ENCODE measurements at regions not wholly inside any gene's neighbourhood (a gene's known extent, or its start where the extent isn't known, plus 50 kb on each side); places are given as distances from the start of the nearest gene placed in this dataset.

DNA sequence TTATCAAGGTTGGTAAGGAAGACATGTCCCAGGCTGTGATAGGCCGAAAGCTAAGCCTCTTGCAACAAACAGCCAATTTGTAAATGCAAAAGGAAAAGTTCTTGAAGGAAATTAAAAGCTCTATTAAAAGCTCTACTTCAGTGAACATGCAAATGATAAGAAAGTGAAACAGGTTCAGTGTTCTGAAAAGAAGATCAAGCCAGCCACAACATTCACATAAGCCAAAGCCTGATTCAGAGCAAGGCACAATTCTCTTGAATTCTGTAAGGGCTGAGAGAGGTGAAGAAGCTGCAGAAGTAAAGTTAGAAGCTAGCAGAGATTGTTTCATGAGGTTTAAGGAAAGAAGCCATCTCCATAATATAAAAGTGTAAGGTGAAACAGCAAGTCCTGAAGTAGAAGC lies 1259.5 kb upstream of the PIK3C3 start:
- no peak overlapping the region for H3K4me3 Mint-ChIP-seq
- H3K27me3 Mint-ChIP-seq (ENCODE audit: low read depth) = no peaks in the 10 kb centered on the region
- CTCF ChIA-PET = no interaction called here
- POLR2A ChIA-PET = no interaction called here
- H3K9me3 Mint-ChIP-seq (ENCODE audit: insufficient read depth) = peaks cover 11% of the 10 kb centered on the region
- H3K4me1 Mint-ChIP-seq (ENCODE audit: low read depth) = no peaks in the 10 kb centered on the region
- no peak for ATAC-seq
- H3K27ac Mint-ChIP-seq = no peak overlapping the region
- no peaks in the 10 kb centered on the region for H3K36me3 Mint-ChIP-seq (ENCODE audit: low read depth)
- no peak for DNase-seq

DNA sequence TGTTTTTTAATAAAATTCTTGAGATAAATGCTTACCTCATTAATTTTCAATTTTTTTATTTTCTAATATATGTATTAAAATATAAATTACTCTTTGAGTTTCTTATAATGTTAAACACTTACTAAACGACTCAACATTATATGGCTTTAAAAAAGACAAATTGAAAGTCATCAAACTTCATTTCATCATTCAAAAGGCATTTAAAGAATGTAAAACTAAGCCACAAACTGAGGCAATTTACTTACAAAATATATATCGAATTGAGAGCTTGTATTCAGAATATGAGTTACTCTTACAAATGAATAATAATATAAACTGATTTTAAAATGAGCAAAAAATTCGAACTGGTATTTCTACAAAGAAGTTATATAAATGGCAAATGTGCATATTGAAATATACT lies 1262.2 kb upstream of the PIK3C3 start:
- Mint-ChIP-seq H3K4me1 (ENCODE audit: low read depth) (no peaks in the 10 kb centered on the region), H3K4me3 (no peak overlapping the region), H3K27me3 (ENCODE audit: low read depth) (no peaks in the 10 kb centered on the region), H3K27ac (no peak overlapping the region), H3K36me3 (ENCODE audit: low read depth) (no peaks in the 10 kb centered on the region), H3K9me3 (ENCODE audit: insufficient read depth) (peaks cover 11% of the 10 kb centered on the region)
- no peak for DNase-seq
- no peak for ATAC-seq
- ChIA-PET CTCF (no interaction called here), POLR2A (no interaction called here)

DNA sequence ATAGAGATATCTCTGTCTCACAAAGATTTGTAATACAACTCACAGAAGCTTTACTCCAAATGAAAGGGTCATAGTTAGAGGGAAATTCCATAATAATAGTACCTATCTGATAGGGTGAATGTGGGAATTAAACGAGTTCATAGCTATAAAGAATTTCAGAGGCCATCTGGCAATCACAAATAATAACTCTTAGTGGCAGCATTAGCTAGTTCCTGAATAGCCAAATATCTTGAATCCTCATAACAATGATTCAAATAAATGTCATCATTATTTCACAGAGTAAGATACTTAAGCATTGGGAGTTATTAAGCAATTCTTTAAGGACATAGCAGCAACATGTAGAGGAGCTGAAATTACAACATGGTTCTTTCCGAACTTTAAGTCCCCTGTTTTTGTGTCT lies 1265.0 kb upstream of the PIK3C3 start:
- ATAC-seq (no peak), DNase-seq (no peak)
- Mint-ChIP-seq H3K4me3 (no peak overlapping the region), H3K36me3 (ENCODE audit: low read depth) (no peaks in the 10 kb centered on the region), H3K9me3 (ENCODE audit: insufficient read depth) (peaks cover 9% of the 10 kb centered on the region), H3K27ac (no peak overlapping the region), H3K27me3 (ENCODE audit: low read depth) (no peaks in the 10 kb centered on the region), H3K4me1 (ENCODE audit: low read depth) (no peaks in the 10 kb centered on the region)
- ChIA-PET POLR2A (no interaction called here), CTCF (no interaction called here)

GRCh38 chr18:40687399-40687798 lies 1267.6 kb upstream of the PIK3C3 start:
- no peak overlapping the region for H3K4me3 Mint-ChIP-seq
- ChIA-PET POLR2A (no interaction called here), CTCF (no interaction called here)
- no peak overlapping the region for H3K27ac Mint-ChIP-seq
- peaks cover 13% of the 10 kb centered on the region for H3K9me3 Mint-ChIP-seq (ENCODE audit: insufficient read depth)
- H3K4me1 Mint-ChIP-seq (ENCODE audit: low read depth) = no peaks in the 10 kb centered on the region
- no peaks in the 10 kb centered on the region for H3K27me3 Mint-ChIP-seq (ENCODE audit: low read depth)
- no peak for DNase-seq
- H3K36me3 Mint-ChIP-seq (ENCODE audit: low read depth) = no peaks in the 10 kb centered on the region
- no peak for ATAC-seq

- ChIA-PET POLR2A (no interaction called here), CTCF (no interaction called here)
- no peaks in the 10 kb centered on the region for H3K4me1 Mint-ChIP-seq (ENCODE audit: low read depth)
- ATAC-seq (no peak), DNase-seq (no peak)
- no peaks in the 10 kb centered on the region for H3K36me3 Mint-ChIP-seq (ENCODE audit: low read depth)
- no peak overlapping the region for H3K4me3 Mint-ChIP-seq
- H3K27me3 Mint-ChIP-seq (ENCODE audit: low read depth) = no peaks in the 10 kb centered on the region
- peaks cover 13% of the 10 kb centered on the region for H3K9me3 Mint-ChIP-seq (ENCODE audit: insufficient read depth)
- no peak overlapping the region for H3K27ac Mint-ChIP-seq
These were observed 1268.2 kb upstream of the PIK3C3 start for GRCh38 chr18:40686836-40687235.

- ChIA-PET CTCF (no interaction called here), POLR2A (no interaction called here)
- Mint-ChIP-seq H3K4me1 (ENCODE audit: low read depth) (no peaks in the 10 kb centered on the region), H3K4me3 (no peak overlapping the region), H3K27ac (no peak overlapping the region), H3K9me3 (ENCODE audit: insufficient read depth) (peaks cover 13% of the 10 kb centered on the region), H3K27me3 (ENCODE audit: low read depth) (no peaks in the 10 kb centered on the region), H3K36me3 (ENCODE audit: low read depth) (no peaks in the 10 kb centered on the region)
- ATAC-seq = no peak
- DNase-seq = no peak
These were observed 1269.8 kb upstream of the PIK3C3 start for GRCh38 chr18:40685219-40685618.

GRCh38 chr18:40678318-40678717 lies 1276.7 kb upstream of the PIK3C3 start:
- no peak for DNase-seq
- POLR2A ChIA-PET = no interaction called here
- H3K9me3 Mint-ChIP-seq (ENCODE audit: insufficient read depth) = no peaks in the 10 kb centered on the region

GRCh38 chr18:40676668-40677067 lies 1278.4 kb upstream of the PIK3C3 start:
- H3K9me3 Mint-ChIP-seq (ENCODE audit: insufficient read depth) = no peaks in the 10 kb centered on the region
- H3K27ac Mint-ChIP-seq = no peak overlapping the region
- CTCF ChIA-PET = no interaction called here
- H3K4me3 Mint-ChIP-seq = no peak overlapping the region
- POLR2A ChIA-PET = no interaction called here
- H3K4me1 Mint-ChIP-seq (ENCODE audit: low read depth) = no peaks in the 10 kb centered on the region
- no peak for ATAC-seq
- H3K36me3 Mint-ChIP-seq (ENCODE audit: low read depth) = no peaks in the 10 kb centered on the region
- H3K27me3 Mint-ChIP-seq (ENCODE audit: low read depth) = no peaks in the 10 kb centered on the region
- no peak for DNase-seq

More at GRCh38 chr18:40678318-40678717, 1276.7 kb upstream of the PIK3C3 start:
- Mint-ChIP-seq H3K4me3 (no peak overlapping the region), H3K27me3 (ENCODE audit: low read depth) (no peaks in the 10 kb centered on the region), H3K36me3 (ENCODE audit: low read depth) (no peaks in the 10 kb centered on the region), H3K4me1 (ENCODE audit: low read depth) (no peaks in the 10 kb centered on the region), H3K27ac (no peak overlapping the region)
- ATAC-seq = no peak
- CTCF ChIA-PET = no interaction called here

- DNase-seq = no peak
- ATAC-seq = no peak
- peaks cover 9% of the 10 kb centered on the region for H3K9me3 Mint-ChIP-seq (ENCODE audit: insufficient read depth)
- no peaks in the 10 kb centered on the region for H3K36me3 Mint-ChIP-seq (ENCODE audit: low read depth)
- no peaks in the 10 kb centered on the region for H3K4me1 Mint-ChIP-seq (ENCODE audit: low read depth)
- H3K27me3 Mint-ChIP-seq (ENCODE audit: low read depth) = no peaks in the 10 kb centered on the region
- H3K27ac Mint-ChIP-seq = no peak overlapping the region
- H3K4me3 Mint-ChIP-seq = no peak overlapping the region
- ChIA-PET POLR2A (no interaction called here), CTCF (no interaction called here)
These were observed 1281.9 kb upstream of the PIK3C3 start for GRCh38 chr18:40673150-40673549.

DNA sequence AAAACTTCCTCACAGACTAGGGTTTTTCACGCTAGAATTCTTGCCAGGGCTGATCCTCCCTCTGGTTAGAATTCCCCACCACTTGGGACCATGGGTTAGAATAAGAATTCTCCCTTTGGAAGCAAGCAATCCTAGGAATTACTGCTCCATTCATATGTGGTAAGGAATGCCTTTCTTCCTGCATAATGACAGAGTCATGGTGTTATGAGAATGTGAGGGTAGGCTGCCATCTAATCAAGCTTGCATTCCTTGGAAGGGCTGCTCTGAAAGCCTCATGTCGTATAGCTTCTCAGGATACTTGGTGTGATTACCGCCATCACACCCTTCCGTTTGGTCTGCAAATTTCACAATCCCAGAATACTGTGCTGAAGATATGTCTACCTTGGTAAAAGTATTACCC lies 1282.4 kb upstream of the PIK3C3 start:
- H3K36me3 Mint-ChIP-seq (ENCODE audit: low read depth) = no peaks in the 10 kb centered on the region
- ATAC-seq (no peak), DNase-seq (no peak)
- no peak overlapping the region for H3K4me3 Mint-ChIP-seq
- H3K27ac Mint-ChIP-seq = no peak overlapping the region
- ChIA-PET CTCF (no interaction called here), POLR2A (no interaction called here)
- H3K9me3 Mint-ChIP-seq (ENCODE audit: insufficient read depth) = peaks cover 9% of the 10 kb centered on the region
- no peaks in the 10 kb centered on the region for H3K4me1 Mint-ChIP-seq (ENCODE audit: low read depth)
- no peaks in the 10 kb centered on the region for H3K27me3 Mint-ChIP-seq (ENCODE audit: low read depth)

GRCh38 chr18:40670668-40671375 lies 1284.2 kb upstream of the PIK3C3 start:
- no peak overlapping the region for H3K4me3 Mint-ChIP-seq
- ChIA-PET POLR2A (no interaction called here), CTCF (no interaction called here)
- DNase-seq = no peak
- no peak for ATAC-seq
- no peak overlapping the region for H3K27ac Mint-ChIP-seq
- no peaks in the 10 kb centered on the region for H3K36me3 Mint-ChIP-seq (ENCODE audit: low read depth)
- H3K4me1 Mint-ChIP-seq (ENCODE audit: low read depth) = no peaks in the 10 kb centered on the region
- H3K9me3 Mint-ChIP-seq (ENCODE audit: insufficient read depth) = peaks cover 9% of the 10 kb centered on the region
- no peaks in the 10 kb centered on the region for H3K27me3 Mint-ChIP-seq (ENCODE audit: low read depth)

DNA sequence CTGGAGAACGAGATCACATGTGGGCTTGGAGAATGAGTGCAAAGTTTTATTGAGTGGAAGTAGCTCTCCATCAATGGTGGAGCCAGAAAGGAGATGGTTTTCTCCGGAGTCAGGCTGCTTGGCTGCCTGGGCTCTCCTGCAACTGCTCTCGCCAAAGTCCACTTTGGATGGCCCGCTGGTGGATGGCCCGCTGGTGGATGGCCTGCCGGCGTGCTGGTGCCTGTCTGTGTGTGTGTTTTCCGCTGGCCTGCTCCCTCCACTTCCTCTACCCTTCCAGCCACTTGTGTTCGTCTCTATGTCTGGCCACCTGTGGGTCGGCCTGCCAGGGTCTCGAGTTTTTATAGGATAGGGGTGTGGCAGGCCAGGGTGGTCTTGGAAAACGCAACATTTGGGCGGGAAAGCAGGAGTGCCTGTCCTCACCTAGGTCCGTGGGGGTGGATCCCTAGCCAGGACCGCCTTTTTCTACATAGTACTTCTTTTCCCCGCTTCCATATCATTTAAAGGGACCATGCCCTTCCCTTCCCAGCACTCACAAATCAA lies 1292.1 kb upstream of the PIK3C3 start:
- no peaks in the 10 kb centered on the region for H3K36me3 Mint-ChIP-seq (ENCODE audit: low read depth)
- peaks cover 4% of the 10 kb centered on the region for H3K9me3 Mint-ChIP-seq (ENCODE audit: insufficient read depth)
- CTCF ChIA-PET = no interaction called here

GRCh38 chr18:40653682-40654081 lies 1301.4 kb upstream of the PIK3C3 start:
- ATAC-seq (no peak), DNase-seq (no peak)
- Mint-ChIP-seq H3K4me3 (no peak overlapping the region), H3K27ac (no peak overlapping the region), H3K27me3 (ENCODE audit: low read depth) (no peaks in the 10 kb centered on the region), H3K36me3 (ENCODE audit: low read depth) (no peaks in the 10 kb centered on the region), H3K9me3 (ENCODE audit: insufficient read depth) (peaks cover 8% of the 10 kb centered on the region), H3K4me1 (ENCODE audit: low read depth) (no peaks in the 10 kb centered on the region)
- ChIA-PET POLR2A (no interaction called here), CTCF (no interaction called here)

More for the DNA sequence above, 1292.1 kb upstream of the PIK3C3 start:
- Mint-ChIP-seq H3K27ac (no peak overlapping the region), H3K4me1 (ENCODE audit: low read depth) (no peaks in the 10 kb centered on the region), H3K4me3 (no peak overlapping the region), H3K27me3 (ENCODE audit: low read depth) (no peaks in the 10 kb centered on the region)
- no peak for DNase-seq
- ATAC-seq = no peak
- POLR2A ChIA-PET = no interaction called here
